Activated CD4-positive, alpha-beta T cell treated with anti-CD3 and anti-CD28 coated beads for 36 hours (primary cell): ENCODE measurements at regions not wholly inside any gene's neighbourhood (a gene's known extent, or its start where the extent isn't known, plus 50 kb on each side); places are given as distances from the start of the nearest gene placed in this dataset.
"Not testable (repeated sequence)": the region's sequence is repeated elsewhere in the genome, so short reads cannot be mapped to it uniquely, and the experiment has no call there.

Source experiments
- ATAC-seq: fragments of 200-7000 bp; cut with Tn5 transposase; one replicate; pipeline ENCODE4 v1.10.0; 2021; ENCODE audit warnings: mild to moderate bottlenecking, moderate library complexity
- CTCF ChIA-PET: fragments of 350-600 bp; sonication (Branson Sonifier 250); formaldehyde crosslinking; loops from one replicate; lab custom pipeline; 2021; ENCODE audit warnings: antibody characterized with exemption; lab: Charles Lee
- POLR2A ChIA-PET: fragments of 350-600 bp; sonication (Branson Sonifier 250); formaldehyde crosslinking; loops from one replicate; lab custom pipeline; 2021; ENCODE audit warnings: antibody characterized with exemption, inconsistent platforms; lab: Charles Lee
- DNase-seq: peaks from one replicate; pipeline ENCODE4 v3.0.0-alpha.2; 2020
- H3K27ac Mint-ChIP-seq: one replicate; pipeline ENCODE4 v1.8.0; 2021; ENCODE audit warnings: mixed read lengths
- H3K27me3 Mint-ChIP-seq: one replicate; pipeline ENCODE4 v1.8.0; 2021; ENCODE audit warnings: mixed read lengths
- H3K36me3 Mint-ChIP-seq: one replicate; pipeline ENCODE4 v1.8.0; 2021; ENCODE audit warnings: low read depth, mixed read lengths
- H3K4me1 Mint-ChIP-seq: one replicate; pipeline ENCODE4 v1.8.0; 2021; ENCODE audit warnings: mixed read lengths
- H3K4me3 Mint-ChIP-seq: one replicate; pipeline ENCODE4 v1.8.0; 2021; ENCODE audit warnings: mild to moderate bottlenecking, moderate library complexity, mixed read lengths
- H3K9me3 Mint-ChIP-seq: one replicate; pipeline ENCODE4 v1.8.0; 2021; ENCODE audit warnings: low read depth, mixed read lengths
- intact Hi-C, 2 experiments: fragments of 100-400 bp; cut with DNase I in 1 of 2; cut with micrococcal nuclease in 1 of 2; formaldehyde crosslinking; loops; one replicate each; pipeline versions ENCODE4 v1.14.2 to v1.15.1; 2022 to 2024; cut with DNase I, micrococcal nuclease

- Mint-ChIP-seq H3K9me3 (no peaks in the 10 kb centered on the region), H3K27me3 (peaks cover 1% of the 10 kb centered on the region), H3K27ac (no peak overlapping the region), H3K4me3 (no peak overlapping the region), H3K36me3 (no peaks in the 10 kb centered on the region), H3K4me1 (no peaks in the 10 kb centered on the region)
- no peak for DNase-seq
- intact Hi-C loops = no loop called here
- POLR2A ChIA-PET = no interaction called here
- CTCF ChIA-PET = interaction anchor here (0.8 kb wide), 1 partner anchor 57 kb away, joined by 4 read pairs; no protein-coding TSS in a partner anchor
- ATAC-seq = no peak
These were observed 139.5 kb downstream of the PLCE1 start for GRCh38 chr10:94133239-94133638.

GRCh38 chr10:94137747-94138146 is 144.0 kb downstream of the PLCE1 start:
- intact Hi-C loops = no loop called here
- Mint-ChIP-seq H3K27ac (no peak overlapping the region), H3K27me3 (no peaks in the 10 kb centered on the region), H3K36me3 (no peaks in the 10 kb centered on the region), H3K4me3 (no peak overlapping the region), H3K9me3 (no peaks in the 10 kb centered on the region), H3K4me1 (no peaks in the 10 kb centered on the region)
- ChIA-PET CTCF (no interaction called here), POLR2A (interaction anchor here (0.7 kb wide), 1 partner anchor 16 kb away, joined by 7 read pairs; no protein-coding TSS in a partner anchor)
- DNase-seq (no peak), ATAC-seq (no peak)

- intact Hi-C loops = no loop called here
- CTCF ChIA-PET = no interaction called here
- Mint-ChIP-seq H3K4me1 (no peaks in the 10 kb centered on the region), H3K4me3 (no peak overlapping the region), H3K27me3 (no peaks in the 10 kb centered on the region), H3K9me3 (no peaks in the 10 kb centered on the region), H3K27ac (no peak overlapping the region), H3K36me3 (no peaks in the 10 kb centered on the region)
- DNase-seq (no peak), ATAC-seq (no peak)
- POLR2A ChIA-PET = no interaction called here
These were observed 144.7 kb downstream of the PLCE1 start for GRCh38 chr10:94138391-94138790.

- DNase-seq (no peak), ATAC-seq (no peak)
- Mint-ChIP-seq H3K4me3 (no peak overlapping the region), H3K27me3 (no peaks in the 10 kb centered on the region), H3K27ac (no peak overlapping the region), H3K4me1 (no peaks in the 10 kb centered on the region), H3K36me3 (no peaks in the 10 kb centered on the region), H3K9me3 (no peaks in the 10 kb centered on the region)
- CTCF ChIA-PET = interaction anchor here (0.6 kb wide), 1 partner anchor 249 kb away, joined by 3 read pairs; no protein-coding TSS in a partner anchor
- intact Hi-C loops = no loop called here
- POLR2A ChIA-PET = no interaction called here
These were observed 149.5 kb downstream of the PLCE1 start for GRCh38 chr10:94143261-94143660.

GRCh38 chr10:94146313-94146712 is 152.6 kb downstream of the PLCE1 start:
- no peak overlapping the region for H3K27ac Mint-ChIP-seq
- no peak overlapping the region for H3K4me3 Mint-ChIP-seq
- no peaks in the 10 kb centered on the region for H3K4me1 Mint-ChIP-seq
- CTCF ChIA-PET = no interaction called here
- POLR2A ChIA-PET = no interaction called here
- ATAC-seq (no peak), DNase-seq (no peak)
- peaks cover 8% of the 10 kb centered on the region for H3K27me3 Mint-ChIP-seq
- H3K9me3 Mint-ChIP-seq = no peaks in the 10 kb centered on the region
- no peaks in the 10 kb centered on the region for H3K36me3 Mint-ChIP-seq
- intact Hi-C loops = no loop called here

GRCh38 chr10:94146746-94147145 is 153.0 kb downstream of the PLCE1 start:
- intact Hi-C loops = no loop called here
- Mint-ChIP-seq H3K9me3 (no peaks in the 10 kb centered on the region), H3K4me3 (no peak overlapping the region), H3K4me1 (no peaks in the 10 kb centered on the region), H3K36me3 (no peaks in the 10 kb centered on the region), H3K27ac (no peak overlapping the region), H3K27me3 (peaks cover 11% of the 10 kb centered on the region)
- no peak for ATAC-seq
- DNase-seq = no peak
- CTCF ChIA-PET = no interaction called here
- POLR2A ChIA-PET = no interaction called here

- ATAC-seq (no peak), DNase-seq (no peak)
- Mint-ChIP-seq H3K27ac (no peak overlapping the region), H3K4me3 (no peak overlapping the region), H3K36me3 (no peaks in the 10 kb centered on the region), H3K4me1 (no peaks in the 10 kb centered on the region), H3K27me3 (peaks cover 11% of the 10 kb centered on the region), H3K9me3 (no peaks in the 10 kb centered on the region)
- POLR2A ChIA-PET = no interaction called here
- intact Hi-C loops = no loop called here
- CTCF ChIA-PET = no interaction called here
These were observed 156.0 kb downstream of the PLCE1 start for GRCh38 chr10:94149702-94150101.

GRCh38 chr10:94150541-94151184 is 156.9 kb downstream of the PLCE1 start:
- ATAC-seq = no peak
- DNase-seq = no peak
- no peak overlapping the region for H3K27ac Mint-ChIP-seq
- POLR2A ChIA-PET = no interaction called here
- H3K4me1 Mint-ChIP-seq = no peaks in the 10 kb centered on the region
- H3K4me3 Mint-ChIP-seq = no peak overlapping the region
- no peaks in the 10 kb centered on the region for H3K9me3 Mint-ChIP-seq
- no peaks in the 10 kb centered on the region for H3K36me3 Mint-ChIP-seq
- intact Hi-C loops = no loop called here
- H3K27me3 Mint-ChIP-seq = peaks cover 11% of the 10 kb centered on the region
- CTCF ChIA-PET = no interaction called here

GRCh38 chr10:94155722-94156271 is 162.1 kb downstream of the PLCE1 start:
- intact Hi-C loops = no loop called here
- Mint-ChIP-seq H3K9me3 (peaks cover 4% of the 10 kb centered on the region), H3K4me3 (no peak overlapping the region), H3K4me1 (no peaks in the 10 kb centered on the region), H3K27ac (no peak overlapping the region), H3K27me3 (peaks cover 5% of the 10 kb centered on the region), H3K36me3 (no peaks in the 10 kb centered on the region)
- CTCF ChIA-PET = no interaction called here
- ATAC-seq (no peak), DNase-seq (no peak)
- POLR2A ChIA-PET = no interaction called here

- H3K4me3 Mint-ChIP-seq = no peak overlapping the region
- POLR2A ChIA-PET = no interaction called here
- CTCF ChIA-PET = interaction anchor here (0.7 kb wide), 1 partner anchor 1478 kb away, joined by 3 read pairs; no protein-coding TSS in a partner anchor
- no peaks in the 10 kb centered on the region for H3K36me3 Mint-ChIP-seq
- H3K27me3 Mint-ChIP-seq = peaks cover 1% of the 10 kb centered on the region
- DNase-seq (no peak), ATAC-seq (no peak)
- H3K27ac Mint-ChIP-seq = no peak overlapping the region
- intact Hi-C loops = no loop called here
- peaks cover 4% of the 10 kb centered on the region for H3K9me3 Mint-ChIP-seq
- no peaks in the 10 kb centered on the region for H3K4me1 Mint-ChIP-seq
These were observed 162.7 kb downstream of the PLCE1 start for GRCh38 chr10:94156453-94156852.

- H3K4me1 Mint-ChIP-seq, H3K4me3 Mint-ChIP-seq, H3K27ac Mint-ChIP-seq, H3K27me3 Mint-ChIP-seq, H3K9me3 Mint-ChIP-seq, H3K36me3 Mint-ChIP-seq, ATAC-seq, CTCF ChIA-PET, intact Hi-C loops, DNase-seq: not testable (repeated sequence)
- POLR2A ChIA-PET = interaction anchor here (0.6 kb wide), 1 partner anchor 133 kb away, joined by 3 read pairs; no protein-coding TSS in a partner anchor
These were observed 171.5 kb downstream of the PLCE1 start for GRCh38 chr10:94165158-94165611.

GRCh38 chr10:94172332-94172731 is 178.6 kb downstream of the PLCE1 start:
- Mint-ChIP-seq H3K4me1 (no peaks in the 10 kb centered on the region), H3K27me3 (peaks cover 11% of the 10 kb centered on the region), H3K4me3 (no peak overlapping the region), H3K36me3 (no peaks in the 10 kb centered on the region), H3K27ac (no peak overlapping the region), H3K9me3 (no peaks in the 10 kb centered on the region)
- intact Hi-C loops = no loop called here
- no peak for DNase-seq
- no peak for ATAC-seq
- CTCF ChIA-PET = no interaction called here
- POLR2A ChIA-PET = no interaction called here
